IMR-90 (cell line): ENCODE measurements at regions not wholly inside any gene's neighbourhood (a gene's known extent, or its start where the extent isn't known, plus 50 kb on each side); places are given as distances from the start of the nearest gene placed in this dataset.

Experiments
- ATAC-seq: fragments of 200-7000 bp; cut with Tn5 transposase; 2 replicates; pipeline ENCODE4 v1.9.1; 2020; ENCODE audit warnings: low read depth, mild to moderate bottlenecking, moderate library complexity
- BruUV-seq: library from RNA; stranded (reverse); fragments of 400-500 nt; replicated peaks from 2 replicates; lab custom pipeline; 2021; lab: Mats Ljungman, UMichigan
- CTCF ChIA-PET: fragments of 300-600 bp; formaldehyde crosslinking; extraction: SDS; loops from one replicate; lab custom pipeline; 2021; ENCODE audit warnings: antibody characterized with exemption; lab: Yijun Ruan, JAX
- POLR2A ChIA-PET: fragments of 300-600 bp; sonication (Branson Sonifier 250); formaldehyde crosslinking; loops from one replicate; lab custom pipeline; 2022; ENCODE audit warnings: antibody characterized with exemption; ENCODE audit not compliant: unreplicated experiment; lab: Charles Lee
- DNase-seq: peaks from one replicate; pipeline ENCODE4 v3.0.0; 2013
- H2AFZ ChIP-seq: replicated peaks from 2 replicates; pipeline ENCODE3; 2013; ENCODE audit warnings: low read length, mild to moderate bottlenecking; ENCODE audit not compliant: poor library complexity
- H2AK5ac ChIP-seq: 2 replicates; pipeline ENCODE4 v1.6.1; 2013; ENCODE audit warnings: low read depth, low read length, inconsistent platforms
- H2AK9ac ChIP-seq: replicated peaks from 2 replicates; pipeline ENCODE3; 2013; ENCODE audit warnings: mild to moderate bottlenecking, low read depth, low read length, moderate library complexity; ENCODE audit not compliant: poor library complexity
- H2BK120ac ChIP-seq: 2 replicates; pipeline ENCODE4 v1.6.1; 2013; ENCODE audit warnings: low read depth, low read length, inconsistent platforms
- H2BK15ac ChIP-seq: 3 replicates; pipeline ENCODE4 v1.6.1; 2013; ENCODE audit warnings: low read depth, low read length, inconsistent platforms
- H2BK20ac ChIP-seq: 2 replicates; pipeline ENCODE4 v1.6.1; 2013; ENCODE audit warnings: low read depth, mild to moderate bottlenecking, inconsistent platforms, low read length, moderate library complexity
- H2BK5ac ChIP-seq: 2 replicates; pipeline ENCODE4 v1.6.1; 2013; ENCODE audit warnings: mild to moderate bottlenecking, low read depth, low read length, inconsistent platforms; ENCODE audit not compliant: poor library complexity, severe bottlenecking
- H3K14ac ChIP-seq: replicated peaks from 2 replicates; pipeline ENCODE4 v1.6.1; 2013; ENCODE audit warnings: low read depth, low read length, inconsistent platforms
- H3K18ac ChIP-seq: 2 replicates; pipeline ENCODE4 v1.6.1; 2013; ENCODE audit warnings: low read depth, low read length, control low read depth
- H3K23ac ChIP-seq: 2 replicates; pipeline ENCODE4 v1.6.1; 2013; ENCODE audit warnings: low read depth, low read length, inconsistent platforms
- H3K27ac ChIP-seq: 2 replicates; pipeline ENCODE4 v1.5.1; 2013; ENCODE audit warnings: mild to moderate bottlenecking, control low read depth, low read length; ENCODE audit not compliant: insufficient read depth
- H3K27me3 ChIP-seq: 2 replicates; pipeline ENCODE4 v1.6.1; 2013; ENCODE audit warnings: low read length; ENCODE audit not compliant: control insufficient read depth, insufficient read depth
- H3K36me3 ChIP-seq: 2 replicates; pipeline ENCODE4 v1.6.1; 2013; ENCODE audit warnings: low read length, mixed read lengths; ENCODE audit not compliant: control insufficient read depth, insufficient read depth
- H3K4ac ChIP-seq: 2 replicates; pipeline ENCODE4 v1.6.1; 2013; ENCODE audit warnings: low read depth, low read length, inconsistent platforms
- H3K4me1 ChIP-seq: 2 replicates; pipeline ENCODE4 v1.6.1; 2013; ENCODE audit warnings: low read length, mixed read lengths; ENCODE audit not compliant: control insufficient read depth, insufficient read depth
- H3K4me2 ChIP-seq: 2 replicates; pipeline ENCODE4 v1.6.1; 2013; ENCODE audit warnings: low read depth, mild to moderate bottlenecking, control low read depth, low read length, moderate library complexity
- H3K4me3 ChIP-seq: 2 replicates; pipeline ENCODE4 v1.5.1; 2013; ENCODE audit warnings: low read depth, mild to moderate bottlenecking, control low read depth, low read length, moderate library complexity; ENCODE audit not compliant: insufficient read depth
- H3K56ac ChIP-seq: 2 replicates; pipeline ENCODE4 v1.6.1; 2013; ENCODE audit warnings: low read length, inconsistent platforms; ENCODE audit not compliant: insufficient read depth; ENCODE audit errors: extremely low read depth
- H3K79me1 ChIP-seq, 2 experiments: 2 replicates each; pipeline ENCODE4 v1.6.1; 2013; ENCODE audit warnings: low read length in 2 of 2, inconsistent platforms in 1 of 2, low read depth in 1 of 2
- H3K9ac ChIP-seq: 2 replicates; pipeline ENCODE4 v1.6.1; 2013; ENCODE audit warnings: low read depth, low read length, control low read depth
- H3K9me1 ChIP-seq: 2 replicates; pipeline ENCODE4 v1.6.1; 2013; ENCODE audit warnings: low read length, inconsistent platforms; ENCODE audit not compliant: insufficient read depth
- H3K9me3 ChIP-seq: 2 replicates; pipeline ENCODE4 v1.6.1; 2013; ENCODE audit warnings: low read length; ENCODE audit not compliant: control insufficient read depth, insufficient read depth
- H4K20me1 ChIP-seq: 2 replicates; pipeline ENCODE4 v1.6.1; 2013; ENCODE audit warnings: low read length, inconsistent platforms; ENCODE audit not compliant: insufficient read depth
- H4K5ac ChIP-seq: 2 replicates; pipeline ENCODE4 v1.6.1; 2013; ENCODE audit warnings: mild to moderate bottlenecking, low read depth, low read length, control low read depth
- H4K8ac ChIP-seq, 2 experiments: 2 replicates each; pipeline ENCODE4 v1.6.1; 2013; ENCODE audit warnings: low read depth in 2 of 2, low read length in 2 of 2, control low read depth in 1 of 2, inconsistent platforms in 1 of 2
- H4K91ac ChIP-seq: 2 replicates; pipeline ENCODE4 v1.6.1; 2013; ENCODE audit warnings: low read depth, low read length, inconsistent platforms; ENCODE audit not compliant: insufficient read depth
- CHD1 ChIP-seq: IDR thresholded peaks from 2 replicates; pipeline ENCODE4 v1.6.1; 2012; ENCODE audit warnings: low read depth, low read length, improper control_type of control experiment
- ELK1 ChIP-seq: fragments of 150-350 bp; IDR thresholded peaks from 2 replicates; pipeline ENCODE4 v1.6.1; 2016; ENCODE audit warnings: low read depth, mild to moderate bottlenecking, low read length, moderate library complexity, borderline replicate concordance
- FOS ChIP-seq: fragments of 150-350 bp; IDR thresholded peaks from 2 replicates; pipeline ENCODE4 v1.6.1; 2016; ENCODE audit warnings: low read depth, low read length
- WGBS, 2 experiments: methylation state at CpG; one replicate each; pipeline versions ENCODE4 v1.1.5 to v1.1.7; 2013; ENCODE audit warnings: missing lambda C conversion rate in 2 of 2; ENCODE audit not compliant: insufficient read length in 1 of 2; ENCODE audit errors: extremely low coverage in 2 of 2; 5-methylcytosine and 5-hydroxymethylcytosine counted together
- dilution Hi-C: fragments of 300-500 bp; cut with HindIII; formaldehyde crosslinking; loops from one replicate; pipeline ENCODE4 v1.14.3; 2018; ENCODE audit warnings: low sequenced_read_pairs; ENCODE audit not compliant: unreplicated experiment
- in situ Hi-C: fragments of 300-500 bp; cut with MboI; formaldehyde crosslinking; loops from 3 replicates; pipeline ENCODE4 v1.14.3; 2019; ENCODE audit warnings: low sequenced_read_pairs, inconsistent platforms, mixed read lengths
- intact Hi-C: fragments of 100-400 bp; cut with micrococcal nuclease; formaldehyde crosslinking; loops from 2 replicates; pipeline ENCODE4 v1.10.0; 2022

- Histone ChIP-seq H3K4me3 (no peak overlapping the region), H3K36me3 (no peaks in the 10 kb centered on the region), H3K9me1 (no peaks in the 10 kb centered on the region), H3K27ac (no peak overlapping the region), H2AK5ac (no peak overlapping the region), H3K9ac (no peak overlapping the region), H3K23ac (no peak overlapping the region), H3K56ac (no peak overlapping the region), H3K79me1 (no peaks in the 10 kb centered on the region), H2BK5ac (no peak overlapping the region), H3K4me2 (no peak overlapping the region), H3K4ac (no peak overlapping the region), H4K20me1 (no peaks in the 10 kb centered on the region), H4K5ac (no peak overlapping the region), H4K8ac (no peak overlapping the region), H2BK120ac (no peak overlapping the region), H3K18ac (no peak overlapping the region), H4K91ac (no peak overlapping the region), H2AK9ac (no peak overlapping the region), H2AFZ (no peak overlapping the region), H3K4me1 (no peaks in the 10 kb centered on the region), H3K9me3 (peaks cover 2% of the 10 kb centered on the region; the same call in 1 of the 2 replicates), H3K27me3 (no peaks in the 10 kb centered on the region), H2BK20ac (no peak overlapping the region), H2BK15ac (no peak overlapping the region), H3K14ac (no peak overlapping the region)
- BruUV-seq: no TSS peak
- whole genome bisulfite sequencing, 2 experiments: 34% methylated on average over 2 of the region's 3 CpGs; no CpG with 5 or more reads in 1 of the 2 experiments
- in situ Hi-C loops: no loop called here
- ATAC-seq (no peak), DNase-seq (no peak)
- TF ChIP-seq CHD1: no peak
- TF ChIP-seq ELK1: no peak
- no peak for TF ChIP-seq FOS
- ChIA-PET CTCF (no interaction called here), POLR2A (no interaction called here)
- dilution Hi-C loops: no loop called here
- intact Hi-C loops: no loop called here
These were observed 603.3 kb upstream of the TMEM132C start for GRCh38 chr12:127663716-127664115.
